NCI-H2196 treated with DMSO at 0.1 percent for 48 hours (cell line): ENCODE measurements at regions not wholly inside any gene's neighbourhood (a gene's known extent, or its start where the extent isn't known, plus 50 kb on each side); places are given as distances from the start of the nearest gene placed in this dataset.
A peak's percentile ranks its signal among the peaks of the same experiment; 100 is the strongest.

Source experiments
- DNase-seq: peaks from one replicate; lab custom pipeline; 2025; ENCODE audit not compliant: unreplicated experiment; lab: John Stamatoyannopoulos, UW

DNA sequence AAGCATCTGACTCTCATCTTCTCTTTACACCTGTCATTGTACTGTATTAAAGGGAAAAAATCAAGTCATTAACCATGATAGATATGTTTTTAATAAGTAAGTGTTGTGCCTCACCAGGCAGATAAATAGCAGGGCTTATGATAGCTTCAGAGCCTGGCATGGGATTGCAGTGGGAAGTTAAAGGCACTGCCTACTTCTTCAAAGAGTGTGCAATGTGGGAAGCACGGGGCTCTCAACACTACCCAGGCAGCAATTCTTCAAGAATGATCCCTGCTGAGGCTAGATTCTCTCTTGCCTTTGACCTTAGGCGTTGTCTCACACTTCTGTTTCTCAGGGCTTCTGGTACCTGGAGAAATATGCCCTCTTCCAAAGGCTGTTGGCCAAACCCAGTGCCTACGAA is 297.3 kb downstream of the MAF start:
- no peak for DNase-seq

DNA sequence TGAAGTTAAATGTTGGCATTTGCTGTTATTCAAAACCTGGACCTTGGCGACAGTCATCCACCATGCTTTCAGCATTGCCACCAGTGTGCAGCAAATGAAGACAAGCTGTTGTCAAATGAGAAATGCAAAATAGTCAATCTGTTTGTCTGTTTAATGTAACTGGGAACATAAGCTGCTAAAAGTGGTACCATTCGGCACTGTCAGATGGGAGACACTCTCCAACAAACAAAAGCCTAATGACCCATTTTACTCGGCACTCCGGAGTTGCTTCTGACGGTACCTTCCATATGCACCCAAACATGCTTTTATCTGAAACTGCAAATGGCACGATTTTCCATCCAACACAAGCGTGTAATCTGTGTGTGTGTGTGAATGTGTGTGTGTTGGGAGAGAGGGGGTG is 297.8 kb downstream of the MAF start:
- DNase-seq: no peak

DNA sequence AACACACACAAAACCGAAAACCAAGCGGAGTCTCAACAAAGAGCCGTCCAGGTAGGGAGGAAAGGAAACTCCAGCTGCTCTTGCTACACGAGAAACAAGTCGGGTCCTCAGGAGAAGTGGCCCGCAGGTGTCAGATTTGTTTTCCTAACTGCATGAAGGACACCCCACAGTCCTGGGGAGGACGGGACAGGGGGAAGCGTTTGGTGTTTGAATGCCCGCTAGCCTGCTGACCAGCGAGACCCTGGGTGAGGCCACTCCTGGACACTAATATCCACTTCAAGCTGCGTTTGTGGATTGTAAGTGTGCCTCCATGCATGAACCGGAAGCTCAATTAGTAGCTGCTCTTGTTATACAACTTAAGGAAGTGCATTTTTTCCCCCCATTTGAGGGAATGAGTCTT is 299.5 kb downstream of the MAF start:
- no peak for DNase-seq

DNA sequence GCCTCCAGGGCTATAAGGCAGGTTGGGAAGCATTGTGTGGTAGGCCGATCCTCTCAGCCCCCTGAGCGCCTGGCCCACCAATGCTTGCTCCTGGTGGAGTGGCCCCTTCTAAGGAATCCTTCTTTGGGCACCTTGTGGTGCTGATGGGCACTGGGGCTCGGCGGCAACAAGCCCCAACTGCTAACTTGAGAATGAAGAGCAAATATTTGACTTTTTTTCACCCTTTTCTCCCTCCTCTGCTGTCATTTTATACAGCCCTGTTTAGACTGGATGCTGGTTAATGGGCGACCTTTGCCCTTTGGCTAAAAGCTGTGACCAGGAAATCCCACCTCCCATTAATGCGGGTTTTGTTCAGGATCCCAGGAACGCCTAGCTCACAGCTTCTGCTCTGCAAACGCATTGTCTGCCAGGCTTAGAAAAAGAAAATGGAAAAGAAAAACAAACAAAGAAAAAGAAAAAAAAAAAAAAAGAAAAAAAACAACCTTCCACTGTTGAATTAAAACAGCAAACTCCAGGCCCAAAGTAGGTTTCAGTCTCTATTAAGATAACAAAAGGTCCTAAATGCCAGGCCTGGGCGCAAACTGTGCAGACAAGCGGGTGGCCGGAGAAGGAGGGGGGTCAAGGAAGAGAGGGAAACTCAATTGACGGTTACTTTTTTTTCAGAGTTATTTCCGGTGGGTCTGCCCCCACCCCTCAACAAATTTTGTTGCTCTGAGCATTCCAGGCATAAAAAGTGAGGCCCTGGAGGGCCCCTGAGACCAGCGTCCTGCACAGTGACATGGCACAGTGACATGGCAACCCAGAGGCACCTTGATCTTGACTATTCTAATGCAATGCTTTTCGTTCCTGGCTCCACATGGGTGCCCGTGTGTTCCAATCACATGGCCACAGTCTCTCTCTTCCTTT is 301.4 kb downstream of the MAF start:
- DNase-seq: no peak

DNA sequence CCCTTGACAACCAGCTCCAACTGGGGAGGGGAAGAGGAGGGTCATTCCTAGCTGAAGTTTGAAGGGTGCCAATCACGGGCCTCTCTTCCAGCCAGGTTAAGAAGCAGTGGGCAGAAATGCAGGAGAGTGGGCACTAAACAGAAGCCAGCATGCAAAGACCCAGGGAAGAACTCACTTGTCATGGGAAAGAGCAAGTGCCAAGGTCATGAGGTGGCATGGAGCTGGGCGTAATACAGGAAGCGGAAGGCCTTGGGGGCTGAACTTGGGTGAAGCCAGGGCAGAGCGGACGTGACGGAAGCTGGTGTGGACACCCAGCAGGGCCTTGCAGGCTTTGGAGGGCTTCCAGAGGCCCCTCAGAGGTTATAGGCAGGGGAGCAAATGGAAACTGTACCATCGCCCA is 302.1 kb downstream of the MAF start:
- DNase-seq: no peak

DNA sequence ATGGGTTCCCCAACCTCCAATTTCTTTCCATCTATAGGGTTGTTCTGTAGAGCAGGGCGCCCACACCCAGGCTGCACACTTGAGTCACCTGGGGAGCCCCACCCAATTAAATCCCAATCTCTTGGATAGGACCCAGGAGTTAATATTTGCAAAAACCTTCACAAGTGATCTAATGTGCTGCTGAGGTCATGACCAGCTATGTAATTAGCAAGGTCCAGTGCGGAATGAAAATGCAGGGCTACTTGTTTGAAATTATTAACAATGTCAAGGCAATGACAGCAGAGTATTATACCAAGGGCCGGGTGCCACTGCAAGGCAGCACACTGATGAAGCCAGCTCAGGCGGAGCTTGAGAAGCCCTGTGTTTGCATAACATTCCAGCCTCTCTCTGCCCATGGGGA is 302.7 kb downstream of the MAF start:
- DNase-seq: no peak

DNA sequence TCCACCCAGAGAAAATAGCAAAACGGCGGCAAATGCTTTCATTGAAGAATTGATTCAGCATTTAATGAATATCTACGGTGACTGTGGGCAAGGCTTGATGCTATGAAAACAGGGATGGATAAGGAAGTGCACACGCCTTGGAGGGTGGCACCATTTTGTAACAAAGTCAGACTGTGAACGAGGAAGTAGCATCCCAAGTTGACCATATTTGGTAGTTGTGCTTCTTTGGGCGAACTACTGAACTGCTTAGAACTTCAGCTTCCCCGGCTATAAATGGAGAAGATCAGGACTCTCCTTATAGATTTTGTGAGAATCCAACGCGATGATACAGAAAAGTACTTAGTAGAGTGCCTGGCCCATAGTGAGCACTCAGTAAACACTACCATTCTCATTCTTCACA is 303.2 kb downstream of the MAF start:
- no peak for DNase-seq

DNA sequence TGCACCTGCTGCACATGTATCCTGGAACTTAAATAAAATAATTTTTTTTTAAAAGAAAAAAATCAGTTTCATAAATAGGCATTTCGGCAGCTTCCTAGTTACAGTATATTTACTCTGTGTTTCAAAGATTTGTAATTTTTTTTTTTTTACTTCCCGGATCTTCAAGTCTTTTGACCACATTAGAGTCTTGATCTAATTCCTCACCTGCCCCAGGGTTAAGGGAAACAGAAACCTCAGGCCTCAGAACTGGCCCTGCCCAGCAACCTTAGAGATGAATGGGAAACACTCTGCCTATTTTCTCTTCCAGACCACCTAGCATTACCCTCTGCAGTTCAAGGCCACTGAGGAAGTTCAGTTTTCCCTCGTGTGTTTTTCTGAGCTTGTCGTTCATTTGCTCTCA is 304.0 kb downstream of the MAF start:
- no peak for DNase-seq

DNA sequence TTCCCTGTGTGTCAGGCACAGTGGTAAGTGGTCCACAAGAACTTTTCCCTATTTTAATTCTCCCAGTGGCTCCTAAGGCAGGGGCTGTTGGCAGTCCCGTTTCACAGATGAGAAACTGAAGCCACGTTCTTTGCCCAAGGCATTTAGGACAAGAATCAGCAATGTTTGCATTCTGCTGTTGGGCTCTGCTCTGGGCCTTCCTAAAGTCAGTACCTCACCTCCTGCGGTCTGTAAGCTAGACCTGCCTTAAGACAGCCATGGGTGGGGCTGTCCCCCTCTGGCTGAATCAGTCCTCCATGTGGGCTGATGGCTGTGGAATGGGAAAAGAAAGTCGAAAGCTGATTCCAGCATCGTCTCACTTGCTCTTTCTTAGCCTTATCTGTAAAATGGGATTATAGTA is 304.8 kb downstream of the MAF start:
- DNase-seq: no peak

DNA sequence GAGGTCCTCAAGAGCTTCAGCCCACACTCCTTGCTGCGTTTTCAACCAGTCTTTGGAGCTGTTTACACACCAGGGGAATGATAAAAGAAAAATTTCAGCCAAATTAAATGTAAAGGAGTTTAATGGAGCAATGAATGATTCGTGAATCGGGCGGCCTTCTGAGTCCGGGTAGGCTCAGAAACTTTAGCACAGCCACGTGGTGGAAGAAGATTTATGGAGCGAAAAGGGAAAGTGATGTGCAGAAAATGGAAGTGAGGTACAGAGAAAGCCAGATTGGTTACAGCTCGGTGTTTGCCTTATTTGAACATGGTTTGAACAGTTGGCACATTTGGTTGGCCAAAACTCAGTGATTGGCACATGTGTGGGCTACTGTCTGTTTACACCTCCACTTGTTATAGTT is 305.4 kb downstream of the MAF start:
- DNase-seq: no peak

DNA sequence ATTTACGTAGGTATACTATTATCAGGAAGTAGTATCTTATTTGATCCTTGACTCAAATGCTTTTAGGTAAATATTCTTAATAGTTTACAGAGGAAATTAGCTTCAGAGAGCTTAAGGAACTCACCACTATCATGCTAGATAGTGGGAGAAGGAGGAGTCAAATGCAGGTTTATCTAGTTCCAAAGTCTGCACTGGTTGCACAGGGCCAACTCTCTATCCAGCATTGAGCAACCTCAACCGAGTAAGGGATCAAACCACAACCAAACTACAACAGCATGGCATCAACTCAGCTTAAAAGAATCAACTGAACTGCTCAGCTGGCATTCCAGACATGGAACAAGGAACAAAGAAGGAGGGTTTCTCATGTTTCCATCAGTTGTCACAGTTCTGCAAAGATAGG is 306.0 kb downstream of the MAF start:
- DNase-seq: no peak

DNA sequence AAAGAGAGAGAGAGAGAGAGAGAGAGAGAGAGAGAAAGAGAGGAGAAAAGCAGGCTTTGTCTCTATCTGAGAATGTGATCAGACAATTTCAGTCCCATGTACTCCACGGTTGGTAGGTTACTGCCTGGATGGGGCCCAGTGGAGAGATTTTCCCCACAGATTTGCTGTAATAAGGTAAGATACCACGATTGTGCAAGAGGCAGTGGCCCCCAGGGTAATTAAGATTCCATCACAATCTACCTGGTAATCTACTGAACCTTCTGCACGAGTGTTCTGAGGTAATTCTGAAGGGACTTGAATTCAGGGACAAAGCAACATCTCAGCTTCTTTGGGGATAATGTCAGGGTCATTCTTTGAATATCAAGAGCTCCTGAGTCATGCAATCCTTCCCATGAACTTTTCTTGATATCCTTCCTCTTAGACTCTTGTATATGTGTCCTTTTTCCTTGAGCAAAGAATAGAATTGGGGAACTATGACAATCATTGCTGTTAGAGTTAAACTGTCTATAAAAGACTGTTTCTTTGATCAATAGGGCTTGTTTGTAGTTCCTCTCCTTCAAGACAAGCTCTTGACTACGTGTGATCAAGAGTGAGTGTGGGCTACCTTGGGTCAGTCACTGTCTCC is 306.6 kb downstream of the MAF start:
- DNase-seq: no peak

DNA sequence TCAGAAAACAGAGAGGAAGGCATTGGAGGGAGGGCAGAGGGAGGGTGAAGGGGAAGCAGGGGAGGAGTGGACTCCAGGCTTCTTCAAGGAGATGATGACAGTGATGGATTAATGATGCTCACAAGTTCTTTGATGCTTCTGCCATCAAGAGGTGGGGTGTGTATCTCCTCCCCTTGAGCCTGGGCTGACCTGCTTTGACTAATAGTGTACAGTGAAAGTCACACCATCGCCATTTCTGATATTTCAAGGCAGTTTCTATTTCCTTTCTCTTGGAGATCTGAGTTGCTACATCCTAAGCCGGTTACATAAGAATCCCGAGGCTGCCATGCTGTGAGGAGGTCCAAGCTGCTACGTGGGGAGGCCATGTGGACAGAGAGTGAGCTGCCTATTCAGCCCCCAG is 312.5 kb downstream of the MAF start:
- no peak for DNase-seq

DNA sequence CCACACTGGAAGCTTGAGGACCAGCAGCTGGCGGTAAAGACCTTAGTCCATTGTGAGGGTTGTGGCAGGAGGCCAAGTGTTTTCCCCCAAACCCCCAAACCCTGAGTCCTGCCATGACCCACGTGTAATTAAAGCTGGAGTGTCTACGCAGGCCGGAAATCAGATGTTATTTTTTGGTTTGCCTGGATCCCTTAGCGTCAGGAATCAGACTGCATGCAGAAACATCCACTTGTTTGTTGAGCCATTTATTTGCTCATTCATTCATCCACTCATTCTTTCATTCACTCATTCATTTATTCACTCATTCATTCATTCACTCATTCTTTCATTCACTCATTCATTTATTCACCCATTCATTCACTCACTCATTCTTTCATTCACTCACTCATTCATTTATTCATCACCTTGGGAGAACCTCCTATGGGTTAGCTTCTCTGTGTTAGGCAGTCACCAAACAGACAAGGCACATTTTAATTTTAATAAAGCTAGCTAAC is 313.1 kb downstream of the MAF start:
- peak; percentile 76 for DNase-seq

DNA sequence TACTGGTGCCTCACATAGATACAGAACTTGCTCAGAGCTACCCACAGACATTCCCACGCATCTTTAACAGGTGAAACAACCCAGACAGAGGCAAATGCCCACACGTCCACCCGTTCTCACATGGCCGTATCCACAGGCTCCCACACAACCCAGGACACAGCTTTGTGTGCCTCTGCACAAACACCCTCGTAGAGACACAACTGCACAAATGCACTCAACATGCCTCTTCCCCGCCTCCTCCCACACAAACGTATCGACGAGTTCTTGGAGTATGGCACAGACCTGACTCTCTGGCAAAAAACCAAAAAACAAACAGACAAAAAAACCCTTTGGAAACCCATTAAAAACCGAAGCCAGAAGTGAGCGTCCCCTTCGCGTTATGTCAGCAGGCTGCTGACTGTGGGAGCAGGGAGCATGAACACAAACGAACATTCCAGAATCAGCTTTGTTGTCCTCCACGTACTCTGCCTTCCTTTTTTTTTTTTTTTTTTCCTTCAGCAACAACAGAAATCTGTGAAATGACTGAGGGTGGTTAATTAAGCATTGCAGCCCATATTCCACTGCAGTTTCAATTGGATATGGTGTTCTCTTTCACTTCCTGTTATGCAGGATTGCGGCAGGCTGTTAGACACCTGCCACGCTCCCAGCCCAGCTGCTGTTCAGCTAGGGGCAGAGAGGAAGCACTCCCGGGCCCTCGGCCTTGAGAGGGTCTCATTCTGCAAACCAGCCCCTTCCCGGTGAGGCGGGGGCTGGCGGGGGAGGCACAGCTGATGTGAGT is 313.7 kb downstream of the MAF start:
- DNase-seq: peak; percentile 76

DNA sequence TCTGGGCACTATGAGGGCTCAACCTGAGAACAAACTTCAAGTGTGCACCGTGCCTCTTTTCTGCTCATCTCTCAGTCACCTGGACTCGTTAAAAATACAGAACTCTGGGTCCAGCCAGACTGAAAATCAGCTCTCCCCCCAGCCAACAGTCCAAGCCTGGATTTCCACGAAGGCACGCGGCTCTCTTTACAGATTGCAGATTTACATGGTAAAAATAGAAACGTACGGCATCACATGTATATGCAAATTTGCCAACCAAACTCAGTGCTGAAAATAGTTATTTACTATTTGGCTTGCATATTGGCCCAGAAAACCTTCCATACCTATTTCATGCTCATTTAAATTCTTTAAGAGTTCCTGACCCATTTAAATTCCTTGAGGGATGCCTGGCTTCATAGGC is 315.8 kb downstream of the MAF start:
- no peak for DNase-seq

DNA sequence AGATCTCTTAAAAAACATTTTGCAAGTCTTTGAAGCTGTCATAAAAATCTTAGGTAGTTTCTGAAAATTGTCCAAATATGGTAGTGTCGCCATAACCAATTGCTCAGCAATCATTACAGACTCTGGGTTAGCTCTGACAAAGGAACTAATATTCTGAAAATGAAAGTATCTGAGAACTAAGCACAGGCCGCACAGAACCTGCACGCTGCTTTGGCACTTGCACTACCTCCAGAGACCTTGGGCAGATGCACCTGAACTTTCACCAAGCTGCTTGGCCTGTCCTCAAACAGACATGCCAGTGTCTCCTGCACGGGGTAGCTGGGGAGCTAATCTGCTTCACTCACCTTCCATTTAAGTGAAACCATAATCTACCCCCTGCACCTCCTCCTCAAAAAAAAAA is 317.0 kb downstream of the MAF start:
- DNase-seq: no peak

DNA sequence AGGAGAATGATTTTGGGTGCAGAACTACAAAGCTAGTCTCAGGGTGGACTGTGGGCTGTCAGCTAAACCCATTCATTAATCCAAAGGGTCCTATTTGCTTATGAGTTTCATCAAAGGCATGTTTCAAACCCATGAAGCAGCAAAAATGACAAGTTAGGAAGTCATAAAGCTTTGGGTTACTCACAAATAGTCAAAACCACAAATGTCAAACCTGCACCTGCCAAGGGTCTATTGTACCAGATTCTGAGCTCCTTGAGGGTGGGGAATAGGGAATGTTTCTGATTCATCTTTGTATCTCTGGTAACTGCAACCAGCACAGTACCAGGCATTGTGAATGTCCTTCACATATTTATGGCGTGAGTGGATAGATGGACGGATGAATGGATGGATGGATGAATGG is 317.7 kb downstream of the MAF start:
- no peak for DNase-seq

DNA sequence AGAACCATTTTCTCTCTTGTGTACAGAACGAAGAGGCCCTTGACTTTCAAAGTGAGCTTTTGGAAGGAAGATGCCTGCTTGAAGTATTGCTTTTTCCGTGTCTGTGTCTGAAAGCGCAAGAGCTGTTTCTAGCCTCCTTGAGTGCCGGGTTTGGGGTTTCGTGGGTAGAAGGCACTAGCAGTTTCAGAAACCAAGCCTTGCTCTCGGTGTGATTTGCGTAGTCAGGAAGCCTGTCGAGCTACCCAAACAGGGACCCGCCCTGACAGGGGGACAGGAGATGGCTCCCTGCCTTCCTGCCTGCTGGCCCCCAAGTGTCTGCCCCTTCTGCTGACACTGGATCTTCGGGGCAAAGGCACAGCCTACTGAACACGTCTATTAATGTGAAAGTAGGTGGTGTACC is 322.0 kb downstream of the MAF start:
- no peak for DNase-seq

DNA sequence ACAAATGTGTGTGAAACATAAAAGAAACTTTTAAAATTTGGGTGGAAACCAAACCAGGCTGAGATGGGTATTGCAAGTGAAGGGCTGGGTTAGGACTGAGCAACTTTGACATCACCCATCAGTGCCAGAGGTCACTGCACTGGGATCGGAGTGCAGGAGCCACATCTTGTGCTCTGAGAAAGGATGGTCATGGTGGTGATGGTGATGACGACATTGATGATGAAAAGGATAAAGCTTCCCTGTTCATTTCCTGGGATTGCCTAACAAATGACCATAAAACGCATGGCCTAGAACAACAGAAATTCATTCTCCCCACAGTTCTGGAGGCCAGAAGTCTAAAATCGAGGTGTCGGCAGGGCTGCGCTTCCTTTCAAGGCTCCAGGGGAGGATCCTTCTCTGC is 324.0 kb downstream of the MAF start:
- no peak for DNase-seq

DNA sequence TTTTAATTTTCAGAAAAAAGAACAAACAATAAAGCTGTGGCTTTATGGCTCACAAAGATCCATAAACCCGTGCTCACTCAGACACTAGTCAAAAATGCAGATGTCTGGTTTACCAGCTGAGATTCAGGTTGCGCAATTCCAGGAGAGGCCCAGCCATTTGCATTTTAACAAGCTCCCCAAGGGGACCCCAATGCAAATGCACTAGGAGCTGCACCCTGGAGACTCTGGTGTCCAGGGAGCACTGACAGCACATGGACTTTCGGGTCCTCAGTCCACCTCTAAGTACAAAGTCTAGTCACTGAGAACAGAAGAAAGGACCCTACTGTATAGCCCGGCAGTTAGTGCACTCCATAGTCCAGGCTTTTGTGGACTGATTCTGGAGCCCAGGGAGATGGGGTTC is 326.3 kb downstream of the MAF start:
- DNase-seq: no peak

DNA sequence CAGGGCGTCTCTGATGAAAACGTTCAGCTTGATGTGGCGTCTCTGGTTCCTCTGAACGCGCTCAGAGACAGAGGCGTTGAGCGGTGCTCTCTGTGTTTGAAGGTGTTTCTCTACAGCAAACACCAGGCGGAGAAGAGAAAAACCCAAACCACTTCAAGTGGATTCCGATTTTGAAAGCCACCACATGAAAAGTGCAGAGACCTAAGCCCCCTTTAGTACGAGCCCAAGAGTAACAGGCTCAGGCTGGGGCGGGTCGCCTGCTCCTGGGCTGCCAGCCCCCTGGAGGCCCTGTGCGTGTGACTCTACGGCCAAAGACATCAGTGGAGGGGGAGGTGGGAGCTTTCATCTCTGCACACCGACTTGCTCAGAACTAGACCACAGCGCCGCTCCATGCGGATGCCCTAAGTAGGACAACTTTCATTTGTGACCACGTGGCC is 328.4 kb downstream of the MAF start:
- no peak for DNase-seq
